HG02973 (cell line): ENCODE measurements at regions not wholly inside any gene's neighbourhood (a gene's known extent, or its start where the extent isn't known, plus 50 kb on each side); places are given as distances from the start of the nearest gene placed in this dataset.

Experiments used
- ATAC-seq: cut with Tn5 transposase; IDR thresholded peaks from one replicate; pipeline ENCODE4 v1.9.1; 2021; ENCODE audit warnings: moderate library complexity; ENCODE audit not compliant: unreplicated experiment

DNA sequence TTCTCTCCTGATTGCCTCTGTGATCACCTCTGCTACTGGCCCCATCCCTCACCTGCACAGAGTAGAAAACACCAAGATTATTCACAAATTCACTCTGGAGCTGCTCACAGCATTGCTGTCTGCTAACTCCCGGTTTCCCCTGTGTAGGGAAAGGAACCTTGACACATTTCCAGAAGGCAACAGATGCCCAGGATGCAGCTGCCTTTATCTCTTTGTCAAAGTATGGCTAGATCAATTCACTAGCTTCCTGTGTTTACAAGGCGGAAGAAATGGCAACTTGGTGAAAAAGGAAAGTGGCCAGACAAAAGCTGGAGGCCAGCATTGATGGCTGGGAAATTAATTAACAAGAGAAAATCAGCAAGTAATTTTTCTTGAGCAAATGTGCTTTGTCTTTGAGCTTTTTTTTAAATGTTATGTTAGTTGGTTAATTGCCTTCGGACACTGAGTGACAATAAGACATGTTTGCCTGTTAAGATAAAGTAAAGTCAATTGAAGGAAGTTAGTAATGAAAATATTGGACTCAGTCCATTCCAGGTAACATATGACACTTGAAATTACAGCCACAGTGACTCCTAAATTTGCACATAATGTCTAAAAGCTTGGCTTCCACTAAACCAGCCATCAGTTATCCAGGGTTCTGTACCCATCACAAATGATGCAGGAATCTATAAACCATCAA is 394.6 kb upstream of the IL12A start:
- ATAC-seq, result no peak

DNA sequence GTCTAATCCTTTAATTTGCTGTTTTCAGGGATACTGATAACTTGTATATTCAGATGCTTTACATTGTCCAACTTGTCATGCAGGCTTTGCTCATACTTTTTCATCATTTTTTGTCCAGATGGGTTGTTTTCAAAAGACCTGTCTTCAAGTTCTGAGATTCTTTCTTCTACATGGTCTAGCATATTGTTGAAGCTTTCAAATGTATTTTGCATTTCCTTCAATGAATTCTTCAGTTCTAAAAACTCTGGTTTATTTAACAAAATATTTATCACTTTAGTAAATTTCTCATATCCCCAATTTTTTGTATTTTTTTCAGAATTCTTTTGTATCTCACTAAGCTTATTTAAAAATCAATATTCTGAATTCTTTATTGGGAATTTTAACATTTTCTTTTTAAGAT is 388.3 kb upstream of the IL12A start:
- no peak for ATAC-seq

DNA sequence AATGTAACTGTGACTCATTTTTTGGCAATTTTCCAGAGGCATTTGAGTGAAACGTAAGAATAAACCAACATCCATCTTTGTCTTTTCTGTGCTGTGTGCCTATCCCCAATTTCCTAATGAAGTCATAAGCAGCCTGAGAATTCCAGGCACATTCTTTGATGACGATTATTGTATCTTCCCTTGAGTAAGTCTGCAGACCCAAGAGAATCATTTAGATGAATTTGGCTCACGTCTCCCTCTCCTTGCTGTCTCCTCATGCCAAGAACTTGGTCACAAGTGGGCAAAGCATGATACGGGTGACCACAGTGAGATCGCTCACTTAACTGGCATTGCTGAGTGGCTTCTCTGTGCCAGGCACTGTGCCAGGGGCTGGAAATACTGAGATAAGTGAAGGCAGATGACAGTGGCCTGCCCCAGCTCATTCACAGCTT is 384.5 kb upstream of the IL12A start:
- no peak for ATAC-seq

DNA sequence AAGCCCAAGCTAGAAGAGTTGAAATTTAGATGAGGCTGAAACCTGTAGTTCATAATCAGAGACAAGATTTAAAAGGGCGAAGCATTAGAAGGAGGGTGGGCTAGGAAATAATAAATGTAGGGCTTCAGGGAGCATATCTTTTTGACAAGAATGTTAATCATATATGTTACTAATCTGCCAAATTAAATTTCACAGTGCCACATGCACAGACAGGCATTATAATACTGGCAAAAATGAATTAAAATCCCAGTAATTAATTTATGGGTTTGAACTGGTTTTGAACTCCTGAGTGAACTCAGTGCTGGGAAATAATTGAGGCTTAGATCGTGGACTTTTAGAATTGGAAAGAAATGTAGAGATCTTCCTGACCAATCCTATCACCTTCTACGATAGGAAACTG is 383.5 kb upstream of the IL12A start:
- ATAC-seq, result no peak

DNA sequence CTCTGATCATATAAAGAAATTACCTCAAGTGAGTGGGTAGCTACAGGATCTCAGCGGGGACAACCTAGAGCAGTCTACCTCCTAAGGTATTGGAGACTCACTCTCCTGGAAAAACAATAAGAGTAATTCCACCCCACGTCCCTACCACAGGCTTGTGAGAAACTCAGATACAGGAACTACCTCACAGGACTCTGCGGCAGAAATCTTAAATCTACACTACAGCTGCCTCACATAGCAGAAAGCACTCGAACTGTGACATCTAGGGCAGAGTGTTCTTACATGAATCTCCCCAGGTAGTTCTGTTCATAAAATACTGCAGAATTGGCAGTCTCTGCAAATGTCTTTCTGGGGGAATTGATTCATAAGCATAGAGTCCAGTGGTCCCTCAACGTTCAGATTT is 382.9 kb upstream of the IL12A start:
- no peak for ATAC-seq

DNA sequence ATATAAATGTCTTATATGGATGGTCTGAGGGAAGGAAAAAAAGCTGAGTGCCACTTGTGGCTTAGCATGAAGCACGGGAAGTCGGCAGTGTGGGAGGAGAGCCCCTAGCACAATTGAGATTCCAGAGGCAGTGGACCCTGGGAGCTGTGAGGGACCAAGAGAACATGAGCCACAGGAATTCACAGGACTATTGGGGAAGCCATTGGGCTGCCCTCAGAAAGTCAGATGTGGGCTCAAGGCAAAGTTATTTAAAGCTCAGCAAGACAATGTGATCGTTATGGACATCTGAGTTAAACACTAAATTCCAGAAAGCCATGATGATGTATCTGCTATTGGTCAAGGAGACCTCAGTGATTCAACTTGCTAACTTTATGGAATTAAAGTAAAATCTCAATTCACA is 380.8 kb upstream of the IL12A start:
- ATAC-seq, result no peak

DNA sequence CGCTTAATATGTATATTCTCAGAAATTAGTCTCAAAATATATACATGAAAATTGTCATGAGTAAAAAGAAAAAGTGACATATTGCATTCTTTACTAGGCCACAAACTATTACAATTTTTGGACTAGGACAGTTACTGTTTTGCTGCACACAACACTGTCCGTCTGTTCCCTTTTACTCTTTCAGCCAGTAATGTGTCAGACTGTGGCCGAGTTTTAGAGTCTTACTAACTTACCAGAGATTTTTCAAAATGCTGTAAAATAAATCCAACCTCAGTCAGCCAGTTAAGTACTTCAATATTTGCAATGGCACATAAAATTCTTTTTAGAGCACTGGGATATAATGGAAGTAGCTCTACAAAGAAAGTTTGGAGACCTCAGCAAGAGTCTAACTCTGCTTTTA is 380.3 kb upstream of the IL12A start:
- no peak for ATAC-seq

DNA sequence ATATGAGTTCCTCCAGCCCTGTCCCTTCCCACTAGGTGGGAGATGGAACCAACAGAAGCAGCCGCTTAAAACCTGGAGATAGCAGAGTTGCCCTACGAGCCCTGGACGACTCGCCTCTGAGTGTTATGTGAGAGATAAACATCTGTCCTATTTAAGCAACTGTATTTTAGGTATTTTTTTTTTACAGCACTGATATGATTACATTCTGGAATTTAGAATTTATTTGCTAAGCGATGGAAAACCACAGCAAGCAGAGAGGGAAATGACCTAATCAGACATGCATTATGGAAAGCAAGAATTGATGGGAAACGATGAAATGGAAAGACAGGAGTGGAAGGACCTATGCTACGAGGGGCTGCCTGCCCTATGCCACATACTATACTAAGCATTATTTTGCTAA is 379.0 kb upstream of the IL12A start:
- ATAC-seq, result no peak

DNA sequence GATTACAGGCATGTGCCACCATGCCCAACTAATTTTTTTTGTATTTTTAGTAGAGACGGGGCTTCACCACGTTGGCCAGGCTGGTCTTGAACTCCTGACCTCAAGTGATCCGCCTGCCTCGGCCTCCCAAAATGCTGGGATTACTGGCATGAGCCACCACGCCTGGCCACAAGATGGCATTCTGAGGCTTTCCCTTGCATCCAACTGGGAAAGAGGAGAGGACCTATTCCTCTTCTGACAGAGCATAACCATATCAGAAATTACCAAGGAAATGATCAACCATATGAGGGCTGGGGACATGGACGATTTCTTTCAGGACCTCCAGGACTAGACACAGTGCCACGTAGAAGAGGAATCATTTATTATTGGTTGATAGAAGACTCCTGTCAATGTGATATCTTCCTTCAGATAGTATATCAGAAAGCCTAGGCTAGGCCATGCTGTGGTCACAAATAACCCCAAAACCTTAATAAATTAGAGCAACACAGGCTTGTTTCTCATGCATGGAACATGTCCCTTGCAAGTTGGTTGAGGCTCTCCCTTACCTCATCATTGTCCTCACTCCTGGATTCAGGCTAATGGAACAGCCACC is 372.3 kb upstream of the IL12A start:
- ATAC-seq, result no peak

DNA sequence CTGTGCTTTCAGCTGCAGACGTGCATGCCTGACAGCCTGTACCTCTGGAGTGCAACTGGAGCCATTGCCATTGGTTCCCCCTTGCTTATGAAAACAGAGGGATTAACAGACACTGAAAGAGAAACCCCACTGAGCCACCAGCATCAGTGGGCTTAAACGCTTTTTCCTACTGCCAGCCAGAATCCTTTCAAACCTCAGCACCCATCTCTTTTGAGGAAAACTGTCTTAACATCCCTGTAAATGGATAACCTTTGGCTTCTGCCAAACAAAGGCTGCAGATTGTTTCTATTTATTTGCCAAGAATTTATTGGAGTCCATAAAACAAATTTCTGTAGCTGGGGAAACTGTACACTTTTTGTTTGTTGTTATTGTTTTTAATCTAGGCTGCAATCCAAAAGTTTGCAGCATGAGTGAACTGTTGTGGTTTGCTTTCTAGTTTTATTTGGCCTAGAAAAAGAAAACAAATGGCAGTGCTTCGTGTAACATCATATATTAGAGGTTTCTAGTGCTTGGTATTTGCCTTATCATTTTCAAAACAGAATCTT is 369.2 kb upstream of the IL12A start:
- ATAC-seq, result no peak

DNA sequence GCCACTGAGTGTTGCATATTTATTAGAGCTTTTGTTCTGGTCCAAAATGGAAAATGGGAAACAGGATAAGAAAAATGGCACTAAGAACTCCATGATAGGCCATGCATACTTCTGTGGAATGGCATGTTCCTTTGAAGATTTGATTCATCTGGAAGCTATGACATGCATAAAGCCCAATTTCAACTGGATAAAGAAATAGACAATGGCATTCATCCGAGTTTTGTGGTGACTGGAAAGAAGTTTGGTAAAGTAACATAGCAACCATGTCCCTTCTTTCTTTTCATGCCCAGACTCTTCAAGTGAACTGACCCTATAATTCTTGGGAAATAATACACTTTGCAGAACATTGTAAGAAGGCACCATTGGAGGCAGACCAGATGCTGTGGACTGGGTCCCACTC is 368.4 kb upstream of the IL12A start:
- no peak for ATAC-seq

DNA sequence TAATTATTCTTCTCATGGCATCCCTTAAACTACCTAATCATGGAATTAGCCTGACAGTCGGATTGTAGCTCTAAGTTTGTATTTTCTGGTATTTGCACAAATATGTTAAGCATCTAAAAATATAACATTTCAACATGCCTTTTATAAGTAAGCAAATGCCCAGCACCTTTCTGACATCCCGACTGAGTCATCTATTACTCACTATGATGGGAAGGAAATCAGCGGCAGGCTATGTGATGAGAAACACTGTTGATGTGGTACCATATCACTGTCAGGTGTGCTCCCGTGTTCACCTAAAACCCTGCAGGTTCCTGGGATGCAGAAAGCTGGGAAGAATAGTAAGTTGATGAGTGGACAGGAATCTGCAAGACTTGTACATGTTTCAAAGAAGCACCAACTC is 367.8 kb upstream of the IL12A start:
- no peak for ATAC-seq

DNA sequence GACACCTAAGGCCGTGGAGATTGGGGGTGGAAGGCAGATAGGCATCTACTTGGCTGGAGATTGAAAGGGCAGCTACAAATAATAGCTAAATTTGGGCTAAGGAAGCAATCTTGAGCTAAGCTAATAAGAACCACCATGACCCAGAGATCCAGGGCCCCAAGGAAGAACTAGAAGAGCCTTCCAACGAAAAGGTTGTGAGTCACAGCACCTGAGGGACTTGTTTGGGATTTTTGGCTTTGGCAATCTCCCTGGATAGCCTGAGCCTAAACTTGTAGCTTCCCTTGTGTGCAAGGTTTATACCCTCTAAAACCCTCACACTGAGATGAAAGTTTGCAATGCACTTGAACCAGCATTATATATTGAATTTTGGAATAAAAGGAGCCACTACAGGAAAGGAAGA is 364.0 kb upstream of the IL12A start:
- ATAC-seq, result no peak

DNA sequence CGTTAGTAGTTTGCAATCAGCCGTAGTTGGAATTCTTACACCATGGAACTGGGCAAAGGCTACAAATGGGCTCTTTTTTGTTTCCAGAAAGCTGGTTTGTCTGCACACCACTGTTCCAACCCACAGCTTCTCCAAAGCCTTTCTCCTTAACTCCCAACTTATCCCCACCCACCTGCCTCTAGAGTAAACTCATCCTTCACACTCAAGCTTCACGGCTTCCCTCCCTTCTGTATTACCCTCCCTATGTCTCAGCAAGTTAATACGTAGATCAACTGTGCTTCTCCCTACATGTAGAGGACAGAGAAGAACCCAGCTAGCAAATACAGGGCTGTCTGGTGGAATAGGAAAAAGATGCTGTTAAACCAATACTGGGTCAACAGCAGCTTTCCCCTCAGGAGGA is 363.0 kb upstream of the IL12A start:
- no peak for ATAC-seq

DNA sequence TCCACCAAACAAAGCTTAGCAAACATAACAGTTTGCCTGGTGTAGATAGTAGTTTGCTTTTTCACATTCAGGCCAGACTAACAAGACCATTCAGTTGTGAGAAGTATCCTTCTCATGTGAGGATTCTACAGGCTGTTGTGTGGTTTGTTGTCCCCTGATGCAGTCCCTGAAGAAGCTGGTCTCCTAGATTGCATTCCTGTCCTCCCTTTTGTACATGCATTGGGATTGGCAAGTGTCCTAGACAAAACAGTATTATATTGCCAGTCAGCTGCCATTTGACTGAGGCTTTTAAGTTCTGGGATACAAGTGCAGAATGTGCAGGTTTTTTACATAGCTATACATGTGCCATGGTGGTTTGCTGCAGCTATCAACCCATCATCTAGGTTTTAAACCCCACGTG is 362.0 kb upstream of the IL12A start:
- no peak for ATAC-seq

DNA sequence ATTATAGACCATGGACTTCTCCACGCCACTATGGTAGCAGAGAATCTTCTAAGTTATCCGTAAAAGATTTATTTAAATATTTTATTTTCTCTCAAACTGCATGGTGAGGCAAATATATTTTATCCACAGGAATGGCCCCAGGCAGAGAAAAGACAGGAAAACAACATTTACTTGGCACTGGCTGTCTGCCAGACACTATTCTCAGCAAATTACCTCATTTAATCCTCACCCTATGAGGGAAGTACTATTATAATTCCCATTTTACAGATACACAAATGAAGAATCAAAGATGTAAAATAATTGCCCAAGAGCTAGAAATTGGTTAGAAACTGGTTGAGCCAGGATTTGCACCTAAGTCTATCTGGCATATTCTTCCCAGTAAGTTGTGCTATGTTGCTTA is 361.4 kb upstream of the IL12A start:
- no peak for ATAC-seq

DNA sequence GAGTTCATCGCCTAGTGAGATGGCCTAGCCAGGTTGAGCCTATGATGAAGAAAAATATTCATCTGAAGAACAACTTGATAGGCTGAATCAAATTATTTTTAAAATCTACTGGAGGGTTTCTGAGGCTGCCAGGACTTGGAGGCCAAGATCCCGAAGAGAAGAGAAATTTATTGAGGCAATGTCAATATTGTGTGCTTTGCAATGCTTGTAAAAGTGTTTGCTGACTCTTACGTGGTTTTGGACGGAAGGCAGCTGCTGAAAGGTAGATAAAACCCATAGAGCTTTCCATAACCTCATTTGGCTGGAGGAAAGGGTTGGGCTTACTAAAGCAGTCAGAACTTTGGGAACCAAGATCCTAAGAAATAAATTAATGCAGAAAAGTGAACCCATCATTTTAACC is 361.0 kb upstream of the IL12A start:
- no peak for ATAC-seq

DNA sequence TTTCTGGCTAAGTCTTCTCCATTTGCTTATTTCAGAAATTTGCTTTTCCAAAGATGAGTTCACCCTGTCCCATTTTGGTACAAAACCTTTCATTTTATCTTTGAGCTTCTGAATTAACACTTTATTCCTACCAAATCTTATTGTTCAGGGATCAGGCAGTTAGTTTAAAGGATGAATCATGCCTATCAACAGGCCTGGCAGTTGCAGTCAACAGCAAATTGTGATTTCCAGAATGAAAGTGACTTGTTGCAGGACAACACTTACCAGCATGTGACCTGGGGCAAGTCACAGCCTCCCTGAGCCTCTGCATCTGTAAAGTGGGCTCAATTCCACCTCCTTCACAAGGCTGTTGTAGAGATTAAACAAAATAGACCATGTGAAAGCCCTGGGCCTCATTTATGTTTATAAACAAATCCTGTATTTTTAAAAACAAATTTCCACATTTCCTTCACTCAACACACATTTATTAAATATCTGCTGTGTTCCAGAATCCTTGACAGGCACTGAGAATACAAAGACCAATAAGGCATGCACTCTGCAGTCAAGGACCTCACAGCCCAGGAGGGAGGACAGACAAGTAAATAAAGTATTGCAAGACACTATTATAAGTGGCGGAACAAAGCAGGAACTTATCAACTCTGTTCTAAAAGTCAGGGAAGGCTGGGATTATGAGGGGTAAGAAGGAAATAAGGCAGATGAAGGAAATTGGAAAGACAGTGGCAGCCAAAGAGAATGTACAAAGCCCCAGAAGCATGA is 359.1 kb upstream of the IL12A start:
- ATAC-seq, result no peak

DNA sequence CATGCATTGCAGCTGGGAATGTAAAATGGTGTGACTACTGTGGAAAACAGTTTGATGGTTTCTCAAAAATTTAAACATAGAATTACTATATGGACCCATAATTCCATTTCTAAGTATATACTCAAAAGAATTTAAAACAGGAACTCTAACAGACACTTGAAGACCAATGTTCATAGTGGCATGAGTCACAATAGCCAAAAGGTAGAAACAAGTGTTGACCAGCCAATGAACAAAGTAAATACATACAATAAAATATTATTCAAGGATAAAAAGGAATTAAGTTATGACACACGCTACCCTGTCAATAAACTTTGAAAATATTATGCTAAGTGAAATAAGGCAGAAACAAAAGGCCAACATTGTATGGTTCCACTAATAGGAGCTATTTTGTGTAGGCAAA is 357.4 kb upstream of the IL12A start:
- no peak for ATAC-seq

DNA sequence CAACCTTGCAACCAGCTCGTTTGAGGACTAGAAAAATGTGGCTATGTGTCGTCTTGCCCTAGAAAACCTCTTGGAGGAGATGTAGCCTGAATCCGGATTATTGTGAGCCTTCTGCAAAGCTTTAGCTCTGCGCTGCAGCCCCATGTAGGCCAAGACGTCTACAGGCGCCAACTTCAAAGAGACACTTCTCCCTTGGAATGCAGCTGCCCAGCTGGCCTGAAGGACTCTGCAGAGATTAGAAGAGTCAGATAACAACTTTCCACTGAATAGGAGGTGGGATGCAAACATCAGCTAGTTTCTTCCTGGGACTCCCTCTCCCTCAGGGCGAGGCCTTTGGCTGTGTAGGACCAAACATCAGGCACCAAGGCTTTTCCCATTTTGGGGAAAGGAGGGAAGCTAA is 356.5 kb upstream of the IL12A start:
- ATAC-seq, result no peak

DNA sequence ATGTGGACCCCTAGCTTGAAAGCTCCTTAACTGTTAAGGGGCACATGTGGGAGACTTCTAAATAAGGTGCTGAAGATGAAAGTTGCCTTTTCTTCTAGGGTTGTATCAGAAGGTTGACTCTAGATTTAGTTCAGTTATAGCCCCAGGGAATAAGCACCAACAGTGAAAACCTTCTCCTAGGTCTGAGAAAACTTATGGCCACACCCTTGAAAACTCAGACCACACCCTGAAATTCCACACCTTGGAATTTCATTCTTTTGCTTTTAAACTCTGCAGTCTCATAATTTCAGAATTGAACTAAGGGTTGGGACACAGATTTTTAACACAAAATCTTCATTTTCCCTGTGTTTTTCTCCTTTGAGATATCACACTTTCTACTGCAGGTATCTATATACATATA is 355.8 kb upstream of the IL12A start:
- ATAC-seq, result no peak

DNA sequence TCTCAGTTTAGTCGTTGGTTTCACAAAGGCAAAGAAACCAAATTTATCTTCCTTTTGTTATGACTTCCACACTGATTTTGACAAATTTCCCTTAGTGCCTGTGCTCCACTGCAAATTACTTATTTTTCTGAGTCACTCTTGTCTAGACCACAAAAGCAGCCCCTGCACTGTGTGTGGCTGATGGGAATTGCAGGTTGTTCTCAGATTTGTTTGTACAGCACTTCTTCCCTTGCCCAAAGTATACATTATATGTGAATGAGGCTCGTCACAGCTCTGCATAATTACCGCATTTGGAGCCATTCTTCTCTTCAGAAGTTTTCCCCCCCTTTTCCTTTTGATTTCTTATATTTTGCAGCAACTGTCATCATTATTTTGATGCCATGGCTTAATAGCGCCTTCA is 354.2 kb upstream of the IL12A start:
- ATAC-seq, result no peak
